Adrenal gland (tissue), 5 donors: ENCODE measurements at regions not wholly inside any gene's neighbourhood (a gene's known extent, or its start where the extent isn't known, plus 50 kb on each side); places are given as distances from the start of the nearest gene placed in this dataset.

Experiments used
- POLR2A ChIP-seq, 2 donors: fragments of 450-650 bp; IDR thresholded peaks; one replicate each; pipeline ENCODE4 v1.6.1; 2017; ENCODE audit warnings: antibody characterized with exemption in 2 of 2, mild to moderate bottlenecking in 2 of 2, moderate library complexity in 1 of 2
- TF ChIP-seq, protein P1 (sequence below), 6 experiments: fragments of 450-650 bp in 4 of 6; fragments of 200-600 bp in 2 of 6; sonication (generic) in 1 of 6; IDR thresholded peaks; 1 replicate in 5 of 6; 2 replicates in 1 of 6; pipeline versions ENCODE4 v1.5.1 to v1.8.0; 2016 to 2021; ENCODE audit warnings: antibody characterized with exemption in 6 of 6, mild to moderate bottlenecking in 2 of 6, moderate library complexity in 1 of 6
- donor health status: DM: no; HTN: no; CAD: no.

GRCh38 chr2:12971581-12972365 is 255.0 kb downstream of the TRIB2 start:
- TF ChIP-seq POLR2A (IDR thresholded peaks at IDR 0.05) = no peak
- TF ChIP-seq, protein P1, sequence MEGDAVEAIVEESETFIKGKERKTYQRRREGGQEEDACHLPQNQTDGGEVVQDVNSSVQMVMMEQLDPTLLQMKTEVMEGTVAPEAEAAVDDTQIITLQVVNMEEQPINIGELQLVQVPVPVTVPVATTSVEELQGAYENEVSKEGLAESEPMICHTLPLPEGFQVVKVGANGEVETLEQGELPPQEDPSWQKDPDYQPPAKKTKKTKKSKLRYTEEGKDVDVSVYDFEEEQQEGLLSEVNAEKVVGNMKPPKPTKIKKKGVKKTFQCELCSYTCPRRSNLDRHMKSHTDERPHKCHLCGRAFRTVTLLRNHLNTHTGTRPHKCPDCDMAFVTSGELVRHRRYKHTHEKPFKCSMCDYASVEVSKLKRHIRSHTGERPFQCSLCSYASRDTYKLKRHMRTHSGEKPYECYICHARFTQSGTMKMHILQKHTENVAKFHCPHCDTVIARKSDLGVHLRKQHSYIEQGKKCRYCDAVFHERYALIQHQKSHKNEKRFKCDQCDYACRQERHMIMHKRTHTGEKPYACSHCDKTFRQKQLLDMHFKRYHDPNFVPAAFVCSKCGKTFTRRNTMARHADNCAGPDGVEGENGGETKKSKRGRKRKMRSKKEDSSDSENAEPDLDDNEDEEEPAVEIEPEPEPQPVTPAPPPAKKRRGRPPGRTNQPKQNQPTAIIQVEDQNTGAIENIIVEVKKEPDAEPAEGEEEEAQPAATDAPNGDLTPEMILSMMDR (IDR thresholded peaks at IDR 0.05) = no peak
